Gastrocnemius medialis (tissue), 4 donors: ENCODE measurements at regions not wholly inside any gene's neighbourhood (a gene's known extent, or its start where the extent isn't known, plus 50 kb on each side); places are given as distances from the start of the nearest gene placed in this dataset.

Experiments used
- ATAC-seq, 2 donors: fragments of 150-250 bp; one replicate each; pipeline ENCODE4 v1.9.1; 2016
- DNase-seq, 2 donors: peaks; one replicate each; pipeline ENCODE4 v3.0.0-alpha.2; 2019
- H3K27ac ChIP-seq, 4 donors: fragments of 200-600 bp; sonication (generic); 1 replicate in 1 of 4; 2 replicates in 3 of 4; pipeline ENCODE4 v1.5.1; 2016 to 2018; ENCODE audit warnings: mild to moderate bottlenecking in 2 of 4, moderate library complexity in 1 of 4
- H3K27me3 ChIP-seq, 3 donors: fragments of 200-600 bp; sonication (generic) in 2 of 3; 1 replicate in 1 of 3; 2 replicates in 2 of 3; pipeline versions ENCODE4 v1.5.1 to v1.6.0; 2016 to 2019; ENCODE audit warnings: mild to moderate bottlenecking in 1 of 3, moderate library complexity in 1 of 3
- H3K36me3 ChIP-seq, 2 donors: fragments of 200-600 bp; sonication (generic) in 1 of 2; one replicate each; pipeline ENCODE4 v1.5.1; 2017 to 2018
- H3K4me1 ChIP-seq, 2 donors: fragments of 200-600 bp; sonication (generic) in 1 of 2; one replicate each; pipeline ENCODE4 v1.5.1; 2016 to 2017; ENCODE audit warnings: mild to moderate bottlenecking in 2 of 2
- H3K4me3 ChIP-seq, 4 donors: fragments of 200-600 bp; sonication (generic) in 3 of 4; 1 replicate in 1 of 4; 2 replicates in 3 of 4; pipeline ENCODE4 v1.5.1; 2016 to 2019; ENCODE audit warnings: mild to moderate bottlenecking in 2 of 4
- H3K9me3 ChIP-seq, 3 donors: fragments of 200-600 bp; sonication (generic) in 2 of 3; 1 replicate in 1 of 3; 2 replicates in 2 of 3; pipeline ENCODE4 v1.5.1; 2016 to 2019
- CTCF ChIP-seq, 5 experiments: fragments of 450-650 bp in 3 of 5; fragments of 200-600 bp in 2 of 5; sonication (generic) in 2 of 5; IDR thresholded peaks in 4 of 5; conservative IDR thresholded peaks in 1 of 5; 1 replicate in 4 of 5; 2 replicates in 1 of 5; pipeline ENCODE4 v1.5.1; 2016 to 2019; ENCODE audit warnings: antibody characterized with exemption in 5 of 5, mild to moderate bottlenecking in 3 of 5, moderate library complexity in 3 of 5
- POLR2A ChIP-seq, 2 donors: fragments of 450-650 bp; IDR thresholded peaks; one replicate each; pipeline ENCODE4 v1.6.1; 2017; ENCODE audit warnings: antibody characterized with exemption in 2 of 2, mild to moderate bottlenecking in 2 of 2, moderate library complexity in 2 of 2
- in situ Hi-C, 4 donors: fragments of 200-750 bp; cut with MboI; loops; one replicate each; pipeline versions ENCODE4 v1.15.0 to v1.8.0; 2017; ENCODE audit warnings: low sequenced_read_pairs in 4 of 4
- intact Hi-C: fragments of 100-400 bp; cut with DNase I; formaldehyde crosslinking; loops from one replicate; pipeline ENCODE4 v1.15.1; 2023; ENCODE audit warnings: low total_unique reads

GRCh38 chr20:39904476-39905112, 784.4 kb downstream of the MAFB start:
- ATAC-seq, result no peak
- in situ Hi-C loops (no loop called here), intact Hi-C loops (no loop called here)
- Histone ChIP-seq H3K27me3 (no peaks in the 10 kb centered on the region), H3K4me1 (peaks cover 11 to 17% of the 10 kb centered on the region in 2 donors), H3K27ac (no peak overlapping the region), H3K4me3 (no peak overlapping the region), H3K9me3 (no peaks in the 10 kb centered on the region), H3K36me3 (no peaks in the 10 kb centered on the region)
- DNase-seq, result no peak
- no peak for TF ChIP-seq CTCF (IDR thresholded peaks at IDR 0.05 in 4 of 5, conservative IDR thresholded peaks at IDR 0.05 in 1 of 5)
- no peak for TF ChIP-seq POLR2A (IDR thresholded peaks at IDR 0.05)

- H3K4me1 ChIP-seq, result peaks cover 11 to 17% of the 10 kb centered on the region in 2 donors
- in situ Hi-C loops (no loop called here), intact Hi-C loops (no loop called here)
- H3K36me3 ChIP-seq, result no peaks in the 10 kb centered on the region
- H3K27me3 ChIP-seq, result no peaks in the 10 kb centered on the region
- H3K9me3 ChIP-seq, result no peaks in the 10 kb centered on the region
- no peak for TF ChIP-seq POLR2A (IDR thresholded peaks at IDR 0.05)
- TF ChIP-seq CTCF (IDR thresholded peaks at IDR 0.05 in 4 of 5, conservative IDR thresholded peaks at IDR 0.05 in 1 of 5), result no peak
- H3K4me3 ChIP-seq, result no peak overlapping the region
- H3K27ac ChIP-seq, result no peak overlapping the region
- no peak for ATAC-seq
- DNase-seq, result no peak
Observed at GRCh38 chr20:39903806-39904465, 785.1 kb downstream of the MAFB start.

GRCh38 chr20:39899881-39900280, 789.2 kb downstream of the MAFB start:
- no peak for DNase-seq
- H3K4me1 ChIP-seq, result no peaks in the 10 kb centered on the region
- in situ Hi-C loops, result loop anchor here (25.0 kb wide), 5 partner anchors 612 to 1062 kb away; partner anchors contain the start of gene MAFB (in 2 of the 4)
- H3K27ac ChIP-seq, result no peak overlapping the region
- H3K27me3 ChIP-seq, result no peaks in the 10 kb centered on the region
- H3K4me3 ChIP-seq, result no peak overlapping the region
- H3K9me3 ChIP-seq, result no peaks in the 10 kb centered on the region
- TF ChIP-seq CTCF (IDR thresholded peaks at IDR 0.05 in 4 of 5, conservative IDR thresholded peaks at IDR 0.05 in 1 of 5) (no peak), POLR2A (IDR thresholded peaks at IDR 0.05) (no peak)
- no peaks in the 10 kb centered on the region for H3K36me3 ChIP-seq
- no peak for ATAC-seq
- intact Hi-C loops, result no loop called here

- Histone ChIP-seq H3K27ac (no peak overlapping the region), H3K27me3 (no peaks in the 10 kb centered on the region), H3K4me1 (no peaks in the 10 kb centered on the region), H3K9me3 (no peaks in the 10 kb centered on the region), H3K36me3 (no peaks in the 10 kb centered on the region), H3K4me3 (no peak overlapping the region)
- ATAC-seq, result no peak
- in situ Hi-C loops (loop anchor here (25.0 kb wide), 5 partner anchors 614 to 1064 kb away; partner anchors contain the start of gene MAFB (in 2 of the 4)), intact Hi-C loops (no loop called here)
- DNase-seq, result no peak
- TF ChIP-seq CTCF (IDR thresholded peaks at IDR 0.05 in 4 of 5, conservative IDR thresholded peaks at IDR 0.05 in 1 of 5) (no peak), POLR2A (IDR thresholded peaks at IDR 0.05) (no peak)
Observed at GRCh38 chr20:39898467-39898852, 790.6 kb downstream of the MAFB start.
